ENCODE measurements at regions not wholly inside any gene's neighbourhood (a gene's known extent, or its start where the extent isn't known, plus 50 kb on each side); places are given as distances from the start of the nearest gene placed in this dataset.
"Not testable (repeated sequence)": the region's sequence is repeated elsewhere in the genome, so short reads cannot be mapped to it uniquely, and the experiment has no call there.

GRCh38 chr3:187817766-187818165 is 72.5 kb upstream of the BCL6 start:
- not testable (repeated sequence) for TF ChIP-seq CTCF (IDR thresholded peaks at IDR 0.05); EP300 (IDR thresholded peaks at IDR 0.05; ENCODE audit: borderline replicate concordance in 1 of 2, low read depth in 1 of 2, low read length in 1 of 2); TCF12 (IDR thresholded peaks at IDR 0.05); ZBTB33 (IDR thresholded peaks at IDR 0.05; ENCODE audit: borderline replicate concordance, low read depth); POLR2AphosphoS5 (IDR thresholded peaks at IDR 0.05; ENCODE audit: low read depth, low read length); RAD21 (IDR thresholded peaks at IDR 0.05; ENCODE audit: low read length); YY1 (IDR thresholded peaks at IDR 0.05; ENCODE audit: low read depth); NRF1 (IDR thresholded peaks at IDR 0.05; ENCODE audit: low read depth, low read length); RFX5 (IDR thresholded peaks at IDR 0.05; ENCODE audit: low read length); USF2 (IDR thresholded peaks at IDR 0.05; ENCODE audit: borderline replicate concordance, low read depth, low read length); FOSL2 (IDR thresholded peaks at IDR 0.05; ENCODE audit: borderline replicate concordance, low read depth); NFIC (IDR thresholded peaks at IDR 0.05; ENCODE audit: borderline replicate concordance)

Measured in SK-N-SH (cell line).